GM20000 (cell line): ENCODE measurements at regions not wholly inside any gene's neighbourhood (a gene's known extent, or its start where the extent isn't known, plus 50 kb on each side); places are given as distances from the start of the nearest gene placed in this dataset.
"Not testable (repeated sequence)": the region's sequence is repeated elsewhere in the genome, so short reads cannot be mapped to it uniquely, and the experiment has no call there.

Experiments used
- DNase-seq: peaks from one replicate; pipeline ENCODE4 v3.0.0; 2012; ENCODE audit warnings: low spot score
- TF ChIP-seq, protein P1 (sequence below): IDR thresholded peaks from 2 replicates; pipeline ENCODE4 v1.5.1; 2012; ENCODE audit warnings: mild to moderate bottlenecking, control low read depth; ENCODE audit errors: extremely low read depth, missing control alignments

DNA sequence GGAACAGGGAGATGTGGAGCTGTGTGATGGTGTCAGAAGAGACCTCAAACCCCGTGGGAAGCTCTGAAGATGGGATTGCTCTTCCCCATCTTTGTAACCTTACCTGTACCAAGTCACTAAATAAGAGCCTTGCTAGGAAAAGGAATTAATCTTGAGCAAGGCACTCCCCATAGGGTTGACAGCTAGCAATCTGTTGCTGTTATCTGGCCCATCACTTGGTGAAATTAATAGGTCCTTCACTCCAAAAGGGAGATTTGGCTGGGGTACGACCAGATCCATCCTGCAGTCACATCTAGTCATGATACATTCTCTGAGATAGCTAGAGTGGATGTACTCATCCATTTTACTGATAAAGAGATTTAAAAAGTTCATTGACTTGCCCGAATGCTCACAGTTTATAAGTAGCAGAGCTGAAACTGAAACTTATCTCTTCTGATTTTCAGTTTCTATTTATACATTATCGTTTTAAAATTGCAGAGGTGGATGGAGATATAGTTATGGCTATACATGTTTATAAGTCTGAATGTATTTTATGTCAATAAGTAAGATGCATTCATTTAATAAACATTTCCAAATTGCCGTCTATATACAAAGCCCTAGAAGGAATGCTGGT lies 299.1 kb upstream of the MCTP2 start:
- TF ChIP-seq, protein P1, sequence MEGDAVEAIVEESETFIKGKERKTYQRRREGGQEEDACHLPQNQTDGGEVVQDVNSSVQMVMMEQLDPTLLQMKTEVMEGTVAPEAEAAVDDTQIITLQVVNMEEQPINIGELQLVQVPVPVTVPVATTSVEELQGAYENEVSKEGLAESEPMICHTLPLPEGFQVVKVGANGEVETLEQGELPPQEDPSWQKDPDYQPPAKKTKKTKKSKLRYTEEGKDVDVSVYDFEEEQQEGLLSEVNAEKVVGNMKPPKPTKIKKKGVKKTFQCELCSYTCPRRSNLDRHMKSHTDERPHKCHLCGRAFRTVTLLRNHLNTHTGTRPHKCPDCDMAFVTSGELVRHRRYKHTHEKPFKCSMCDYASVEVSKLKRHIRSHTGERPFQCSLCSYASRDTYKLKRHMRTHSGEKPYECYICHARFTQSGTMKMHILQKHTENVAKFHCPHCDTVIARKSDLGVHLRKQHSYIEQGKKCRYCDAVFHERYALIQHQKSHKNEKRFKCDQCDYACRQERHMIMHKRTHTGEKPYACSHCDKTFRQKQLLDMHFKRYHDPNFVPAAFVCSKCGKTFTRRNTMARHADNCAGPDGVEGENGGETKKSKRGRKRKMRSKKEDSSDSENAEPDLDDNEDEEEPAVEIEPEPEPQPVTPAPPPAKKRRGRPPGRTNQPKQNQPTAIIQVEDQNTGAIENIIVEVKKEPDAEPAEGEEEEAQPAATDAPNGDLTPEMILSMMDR: no peak
- DNase-seq: no peak

- no peak for DNase-seq
- TF ChIP-seq, protein P1: no peak
Observed at GRCh38 chr15:93929375-93930094, 301.8 kb upstream of the MCTP2 start.

GRCh38 chr15:93920204-93920603 lies 311.2 kb upstream of the MCTP2 start:
- TF ChIP-seq, protein P1: no peak
- DNase-seq: no peak

DNA sequence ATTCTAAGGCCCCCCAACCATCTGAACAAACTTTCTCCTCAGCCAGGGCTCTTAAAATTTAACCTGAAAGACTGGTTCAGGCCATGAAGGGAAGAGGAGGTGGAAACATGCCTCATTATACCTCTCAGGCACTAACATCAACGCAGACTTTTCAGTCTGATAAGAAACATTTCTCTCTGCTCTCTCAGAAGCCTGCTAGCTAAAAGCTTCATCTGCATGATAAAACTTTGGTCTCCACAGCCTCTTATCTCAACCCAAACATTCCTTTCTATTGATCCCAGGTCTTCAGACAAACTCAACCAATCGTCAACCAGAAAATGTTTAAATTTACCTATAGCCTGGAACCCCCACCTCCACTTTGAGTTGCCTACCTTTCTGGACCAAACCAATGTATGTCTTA lies 312.6 kb upstream of the MCTP2 start:
- DNase-seq: not testable (repeated sequence)

GRCh38 chr15:93917181-93917580 lies 314.2 kb upstream of the MCTP2 start:
- TF ChIP-seq, protein P1: no peak
- DNase-seq: no peak

- DNase-seq: no peak
- TF ChIP-seq, protein P1: no peak
Observed at GRCh38 chr15:93913871-93914270, 317.5 kb upstream of the MCTP2 start.

DNA sequence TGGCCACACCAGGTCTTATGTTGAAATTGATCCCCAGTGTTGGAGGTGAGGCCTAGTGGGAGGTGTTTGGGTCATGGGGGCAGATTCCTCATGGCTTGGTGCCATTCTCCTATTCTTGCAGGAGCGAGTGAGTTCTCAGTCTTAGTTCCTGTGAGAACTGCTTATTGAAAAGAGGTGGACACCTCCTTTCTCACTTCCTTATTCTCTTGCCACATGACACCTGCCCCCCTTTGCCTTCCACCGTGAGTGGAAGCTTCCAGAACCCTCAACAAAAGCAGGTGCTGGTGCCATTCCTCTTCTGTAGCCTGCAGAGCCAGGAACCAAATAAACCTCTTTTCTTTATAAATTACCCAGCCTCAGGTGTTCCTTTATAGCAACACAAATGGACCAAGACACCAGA lies 318.1 kb upstream of the MCTP2 start:
- DNase-seq: no peak

More for the DNA sequence above, 318.1 kb upstream of the MCTP2 start:
- TF ChIP-seq, protein P1: no peak
